Mammary epithelial cell (primary cell): ENCODE measurements at regions not wholly inside any gene's neighbourhood (a gene's known extent, or its start where the extent isn't known, plus 50 kb on each side); places are given as distances from the start of the nearest gene placed in this dataset.
"Not testable (repeated sequence)": the region's sequence is repeated elsewhere in the genome, so short reads cannot be mapped to it uniquely, and the experiment has no call there.

Source experiments
- CTCF ChIP-seq, 2 donors: IDR thresholded peaks in 1 of 2; conservative IDR thresholded peaks in 1 of 2; 2 replicates each; pipeline ENCODE4 v1.5.1; 2011 to 2012; ENCODE audit warnings: inconsistent platforms in 2 of 2, low read length in 2 of 2, mild to moderate bottlenecking in 2 of 2, control low read depth in 1 of 2, low read depth in 1 of 2; ENCODE audit not compliant: insufficient read depth in 1 of 2; ENCODE audit errors: extremely low read depth in 1 of 2
- EZH2 ChIP-seq: IDR thresholded peaks from 2 replicates; pipeline ENCODE4 v1.6.1; 2012; ENCODE audit warnings: low read length, inconsistent platforms, borderline replicate concordance

DNA sequence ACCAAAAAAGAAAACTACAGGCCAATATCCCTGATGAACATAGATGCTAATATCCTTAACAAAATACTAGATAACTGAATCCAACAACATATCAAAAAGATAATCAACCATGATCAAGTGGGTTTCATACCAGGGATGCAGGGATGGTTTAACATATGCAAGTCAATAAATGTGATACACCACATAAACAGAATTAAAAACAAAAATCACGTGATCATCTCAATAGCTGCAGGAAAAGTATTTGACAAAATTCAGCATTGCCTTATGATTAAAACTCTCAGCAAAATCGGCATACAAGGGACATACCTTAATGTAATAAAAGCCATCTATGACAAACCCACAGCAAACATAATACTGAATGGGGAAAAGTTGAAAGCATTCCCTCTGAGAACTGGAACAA, 199.9 kb downstream of the TXNL1 start:
- TF ChIP-seq CTCF (conservative IDR thresholded peaks at IDR 0.05 in 1 of 2, IDR thresholded peaks at IDR 0.05 in 1 of 2; ENCODE audit: extremely low read depth in 1 of 2, insufficient read depth in 1 of 2, low read depth in 1 of 2, low read length in 2 of 2); EZH2: not testable (repeated sequence)
